PC-3 (cell line): ENCODE measurements at regions not wholly inside any gene's neighbourhood (a gene's known extent, or its start where the extent isn't known, plus 50 kb on each side); places are given as distances from the start of the nearest gene placed in this dataset.

Source experiments
- ATAC-seq: fragments of 200-7000 bp; cut with Tn5 transposase; 2 replicates; pipeline ENCODE4 v1.9.1; 2020; ENCODE audit warnings: mild to moderate bottlenecking, moderate library complexity
- BruUV-seq: library from RNA; stranded (reverse); fragments of 400-500 nt; replicated peaks from 2 replicates; lab custom pipeline; 2021; lab: Mats Ljungman, UMichigan
- CTCF ChIA-PET: fragments of 300-600 bp; sonication (Branson Sonifier 250); formaldehyde crosslinking; loops from one replicate; lab custom pipeline; 2022; ENCODE audit warnings: antibody characterized with exemption; lab: Charles Lee
- POLR2A ChIA-PET: fragments of 300-600 bp; sonication (Branson Sonifier 250); formaldehyde crosslinking; loops from one replicate; lab custom pipeline; 2022; ENCODE audit warnings: antibody characterized with exemption; ENCODE audit not compliant: unreplicated experiment; lab: Charles Lee
- DNase-seq: peaks from one replicate; pipeline ENCODE4 v3.0.0-alpha.2; 2015
- H2AFZ ChIP-seq: fragments of 300-600 bp; sonication (generic); 2 replicates; pipeline ENCODE4 v1.6.0; 2016; ENCODE audit warnings: antibody characterized with exemption, low read length
- H3F3A ChIP-seq: fragments of 300-600 bp; sonication (generic); one replicate; pipeline ENCODE4 v1.6.0; 2017; ENCODE audit warnings: antibody characterized with exemption, low read length, control low read depth, mild to moderate bottlenecking; ENCODE audit not compliant: unreplicated experiment
- H3K27ac ChIP-seq: fragments of 300-600 bp; sonication (generic); 2 replicates; pipeline ENCODE4 v1.5.1; 2016; ENCODE audit warnings: mild to moderate bottlenecking, low read length
- H3K27me3 ChIP-seq: fragments of 300-600 bp; sonication (generic); 2 replicates; pipeline ENCODE4 v1.6.1; 2016; ENCODE audit warnings: low read length, mixed read lengths
- H3K36me3 ChIP-seq: fragments of 300-600 bp; sonication (generic); 2 replicates; pipeline ENCODE4 v1.6.1; 2016; ENCODE audit warnings: low read depth, mixed run types, low read length, mixed read lengths
- H3K4me1 ChIP-seq: fragments of 300-600 bp; sonication (generic); 2 replicates; pipeline ENCODE4 v1.5.1; 2016; ENCODE audit warnings: low read length; ENCODE audit not compliant: insufficient read depth
- H3K4me2 ChIP-seq: fragments of 300-600 bp; sonication (generic); 2 replicates; pipeline ENCODE4 v1.6.0; 2016; ENCODE audit warnings: low read length
- H3K4me3 ChIP-seq: fragments of 300-600 bp; sonication (generic); 2 replicates; pipeline ENCODE4 v1.5.1; 2016; ENCODE audit warnings: mild to moderate bottlenecking, low read length, mixed read lengths
- H3K79me2 ChIP-seq: fragments of 300-600 bp; sonication (generic); 2 replicates; pipeline ENCODE4 v1.6.1; 2017; ENCODE audit warnings: low read length, mixed read lengths
- H3K9ac ChIP-seq: fragments of 300-600 bp; sonication (generic); 2 replicates; pipeline ENCODE4 v1.6.0; 2016; ENCODE audit warnings: mild to moderate bottlenecking, low read length
- H3K9me2 ChIP-seq: fragments of 300-600 bp; sonication (generic); replicated peaks from 2 replicates; pipeline ENCODE4 v1.6.1; 2016; ENCODE audit warnings: mixed run types, low read length, mixed read lengths
- H3K9me3 ChIP-seq: fragments of 300-600 bp; sonication (generic); 2 replicates; pipeline ENCODE4 v1.6.1; 2016; ENCODE audit warnings: low read length, mixed read lengths
- H4K20me1 ChIP-seq: fragments of 300-600 bp; sonication (generic); 2 replicates; pipeline ENCODE4 v1.6.1; 2016; ENCODE audit warnings: low read length, mixed read lengths
- CTCF ChIP-seq: fragments of 300-600 bp; sonication (generic); conservative IDR thresholded peaks from 2 replicates; pipeline ENCODE4 v1.5.1; 2017; ENCODE audit warnings: antibody characterized with exemption, low read depth, mild to moderate bottlenecking, low read length
- EZH2 ChIP-seq: fragments of 300-600 bp; sonication (generic); IDR thresholded peaks from one replicate; pipeline ENCODE4 v1.6.1; 2017; ENCODE audit warnings: antibody characterized with exemption, mild to moderate bottlenecking, low read length; ENCODE audit not compliant: unreplicated experiment
- EZH2phosphoT487 ChIP-seq: fragments of 300-600 bp; sonication (generic); IDR thresholded peaks from 2 replicates; pipeline ENCODE4 v1.6.1; 2018; ENCODE audit warnings: mild to moderate bottlenecking, antibody characterized with exemption, low read length, borderline replicate concordance
- intact Hi-C: fragments of 100-400 bp; cut with micrococcal nuclease; formaldehyde crosslinking; loops from 2 replicates; pipeline ENCODE4 v1.9.0; 2023

GRCh38 chr7:83769407-83769806 is 120.5 kb upstream of the SEMA3E start:
- ATAC-seq (no peak), DNase-seq (no peak)
- H3K9ac ChIP-seq = no peak overlapping the region
- no peaks in the 10 kb centered on the region for H3K4me1 ChIP-seq
- no peaks in the 10 kb centered on the region for H3K27me3 ChIP-seq
- H3K79me2 ChIP-seq = no peaks in the 10 kb centered on the region
- H3K4me3 ChIP-seq = no peak overlapping the region
- H3K36me3 ChIP-seq = no peaks in the 10 kb centered on the region
- ChIA-PET POLR2A (no interaction called here), CTCF (no interaction called here)
- no peak overlapping the region for H3K27ac ChIP-seq
- no peak overlapping the region for H2AFZ ChIP-seq
- H3K9me3 ChIP-seq = no peaks in the 10 kb centered on the region
- intact Hi-C loops = no loop called here
- H3K4me2 ChIP-seq = no peak overlapping the region
- H3F3A ChIP-seq = no peaks in the 10 kb centered on the region
- no TSS peak for BruUV-seq
- no peaks in the 10 kb centered on the region for H3K9me2 ChIP-seq
- TF ChIP-seq EZH2phosphoT487 (no peak), CTCF (no peak)
- no peaks in the 10 kb centered on the region for H4K20me1 ChIP-seq

DNA sequence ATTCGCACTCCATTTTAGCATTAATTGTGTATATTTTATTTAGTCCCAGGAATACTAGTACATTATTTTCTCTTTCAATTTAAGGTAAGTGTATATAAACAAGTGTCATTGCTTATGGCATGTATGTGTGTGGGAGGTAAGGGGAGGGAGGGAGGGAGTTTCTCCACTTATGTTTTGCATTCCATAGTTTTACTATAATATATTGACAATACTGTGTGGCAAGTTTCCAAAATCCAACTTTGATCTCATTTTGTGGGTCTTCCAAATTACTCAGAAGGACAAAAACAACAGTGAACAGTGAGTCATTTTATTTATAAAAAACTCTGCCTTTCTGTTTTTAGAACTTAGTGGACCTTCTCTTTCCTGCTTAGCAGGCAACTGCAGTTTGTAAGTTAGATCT is 102.3 kb upstream of the SEMA3E start:
- BruUV-seq = no TSS peak
- peak; percentile 69 for ATAC-seq

DNA sequence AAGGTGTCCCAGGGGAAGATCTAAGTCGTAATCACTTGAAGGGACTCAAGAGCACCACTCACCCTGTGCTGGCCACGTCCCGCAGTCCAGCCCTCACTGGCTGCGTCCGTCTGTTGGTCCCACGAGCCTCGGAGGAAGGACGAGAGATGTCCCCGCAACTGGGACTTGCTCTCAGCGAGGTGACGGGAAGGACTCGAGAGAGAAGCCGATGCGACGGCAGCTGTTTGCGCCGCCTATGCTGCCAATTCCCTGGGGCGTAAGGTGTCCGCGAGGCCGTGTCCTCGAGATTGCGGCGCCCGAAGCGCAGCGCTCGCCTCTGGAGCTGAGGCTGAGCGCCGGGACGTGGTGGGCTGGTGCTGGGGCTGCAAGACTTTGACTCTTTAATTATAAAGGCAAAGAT is 100.6 kb upstream of the SEMA3E start:
- intact Hi-C loops = no loop called here
- Histone ChIP-seq H3K36me3 (no peaks in the 10 kb centered on the region), H3K9me3 (no peaks in the 10 kb centered on the region), H3K79me2 (no peaks in the 10 kb centered on the region), H4K20me1 (no peaks in the 10 kb centered on the region), H3K27me3 (no peaks in the 10 kb centered on the region), H3K27ac (no peak overlapping the region), H2AFZ (no peak overlapping the region), H3K4me1 (peaks cover 7% of the 10 kb centered on the region; the same call in 1 of the 2 replicates), H3K9me2 (no peaks in the 10 kb centered on the region), H3K4me3 (no peak overlapping the region), H3F3A (no peaks in the 10 kb centered on the region), H3K9ac (no peak overlapping the region), H3K4me2 (no peak overlapping the region)
- ATAC-seq = no peak
- CTCF ChIA-PET = no interaction called here
- no TSS peak for BruUV-seq
- TF ChIP-seq EZH2 = no peak
- no peak for TF ChIP-seq EZH2phosphoT487
- no peak for TF ChIP-seq CTCF
- no peak for DNase-seq
- POLR2A ChIA-PET = no interaction called here

More for the DNA sequence above, 102.3 kb upstream of the SEMA3E start:
- no peaks in the 10 kb centered on the region for H3K79me2 ChIP-seq
- no peaks in the 10 kb centered on the region for H3K9me3 ChIP-seq
- no peaks in the 10 kb centered on the region for H3F3A ChIP-seq
- H4K20me1 ChIP-seq = no peaks in the 10 kb centered on the region
- ChIA-PET CTCF (no interaction called here), POLR2A (no interaction called here)
- no peak overlapping the region for H3K4me3 ChIP-seq
- intact Hi-C loops = no loop called here
- peaks cover 7% of the 10 kb centered on the region; the same call in 1 of the 2 replicates for H3K4me1 ChIP-seq
- TF ChIP-seq EZH2 (no peak), CTCF (no peak), EZH2phosphoT487 (no peak)
- H3K27ac ChIP-seq = no peak overlapping the region
- no peaks in the 10 kb centered on the region for H3K27me3 ChIP-seq
- peak; percentile 77 for DNase-seq
- no peaks in the 10 kb centered on the region for H3K9me2 ChIP-seq
- no peaks in the 10 kb centered on the region for H3K36me3 ChIP-seq
- H3K9ac ChIP-seq = no peak overlapping the region
- H2AFZ ChIP-seq = no peak overlapping the region
- no peak overlapping the region for H3K4me2 ChIP-seq
